A549 (cell line): ENCODE measurements at regions not wholly inside any gene's neighbourhood (a gene's known extent, or its start where the extent isn't known, plus 50 kb on each side); places are given as distances from the start of the nearest gene placed in this dataset.

ENCODE experiments used
- BHLHE40 ChIP-seq: IDR thresholded peaks from 2 replicates; pipeline ENCODE4 v1.6.1; 2012; ENCODE audit warnings: low read depth, low read length, inconsistent platforms
- CBX8 ChIP-seq: fragments of 200-600 bp; sonication (generic); IDR thresholded peaks from 2 replicates; pipeline ENCODE4 v1.6.1; 2016
- CHD2 ChIP-seq: fragments of 150-350 bp; IDR thresholded peaks from 2 replicates; pipeline ENCODE4 v1.6.1; 2014; ENCODE audit warnings: low read length; ENCODE audit not compliant: partially characterized antibody
- CHD4 ChIP-seq: fragments of 200-600 bp; sonication (generic); IDR thresholded peaks from 2 replicates; pipeline ENCODE4 v1.6.1; 2016; ENCODE audit warnings: antibody characterized with exemption, mild to moderate bottlenecking, borderline replicate concordance
- EP300 ChIP-seq, 2 experiments: fragments of >200 bp; sonication (Bioruptor Twin); formaldehyde crosslinking; IDR thresholded peaks; 2 replicates in 1 of 2; 3 replicates in 1 of 2; pipeline ENCODE4 v1.6.1; 2016 to 2017
- HDAC2 ChIP-seq: fragments of 200-600 bp; sonication (generic); IDR thresholded peaks from 2 replicates; pipeline ENCODE4 v1.6.1; 2016
- JUN ChIP-seq, 2 experiments: fragments of >200 bp; sonication (Bioruptor Twin); formaldehyde crosslinking; IDR thresholded peaks; 2 replicates in 1 of 2; 3 replicates in 1 of 2; pipeline ENCODE4 v1.6.1; 2016 to 2017
- MAFK ChIP-seq: fragments of 450-650 bp; IDR thresholded peaks from 2 replicates; pipeline ENCODE4 v1.6.1; 2014; ENCODE audit not compliant: partially characterized antibody
- MAZ ChIP-seq: fragments of 150-350 bp; IDR thresholded peaks from 2 replicates; pipeline ENCODE4 v1.6.1; 2014; ENCODE audit warnings: antibody characterized with exemption, low read depth, low read length, borderline replicate concordance
- RAD21 ChIP-seq, 2 experiments: fragments of >200 bp in 1 of 2; sonication (Bioruptor Twin) in 1 of 2; formaldehyde crosslinking in 1 of 2; IDR thresholded peaks in 1 of 2; conservative IDR thresholded peaks in 1 of 2; 2 replicates in 1 of 2; 3 replicates in 1 of 2; pipeline ENCODE4 v1.6.1; 2012 to 2018; ENCODE audit warnings: inconsistent platforms in 1 of 2
- SMC3 ChIP-seq: fragments of >200 bp; sonication (Bioruptor Twin); formaldehyde crosslinking; IDR thresholded peaks from 3 replicates; pipeline ENCODE4 v1.6.1; 2018; ENCODE audit warnings: inconsistent platforms
- TF ChIP-seq, protein P1 (sequence below): fragments of >200 bp; sonication (Bioruptor Twin); formaldehyde crosslinking; IDR thresholded peaks from 3 replicates; pipeline ENCODE4 v1.5.1; 2016
- TF ChIP-seq, protein P2 (sequence below): fragments of 200-600 bp; sonication (generic); IDR thresholded peaks from 2 replicates; pipeline ENCODE4 v1.6.1; 2016; ENCODE audit warnings: antibody characterized with exemption, mild to moderate bottlenecking, moderate library complexity

DNA sequence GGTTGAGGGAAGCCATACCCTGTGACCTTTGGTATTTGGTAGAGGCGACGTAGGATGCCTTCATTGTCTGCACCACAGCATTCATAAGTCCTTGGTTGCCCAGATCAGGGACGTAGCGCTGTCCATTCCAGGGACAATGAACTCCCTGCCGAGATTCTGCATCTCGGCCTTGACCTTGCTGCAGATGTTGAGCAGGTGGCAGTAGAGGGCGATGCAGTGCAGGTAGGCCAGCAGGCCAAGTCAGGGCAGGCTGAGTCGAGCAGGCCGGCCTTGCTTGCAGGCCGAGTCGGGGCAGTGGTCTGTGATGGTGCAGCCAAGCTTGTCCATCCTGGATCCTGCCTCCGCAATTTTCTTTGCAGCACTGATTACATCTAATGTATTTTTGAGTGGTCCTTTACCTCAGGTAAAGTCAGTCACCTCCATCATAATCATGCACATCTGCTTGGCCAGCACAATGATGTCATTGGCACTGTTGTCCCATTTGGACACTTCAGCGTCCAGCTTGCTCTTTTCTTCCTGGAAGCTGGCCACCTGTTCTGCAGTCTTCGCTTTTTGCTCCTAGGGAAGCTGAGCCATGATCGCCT lies 93.4 kb upstream of the CCDC112 start:
- no peak for TF ChIP-seq EP300 (IDR thresholded peaks at IDR 0.05)
- TF ChIP-seq HDAC2 = no peak
- no peak for TF ChIP-seq CBX8
- TF ChIP-seq RAD21 (conservative IDR thresholded peaks at IDR 0.05 in 1 of 2, IDR thresholded peaks at IDR 0.05 in 1 of 2) = peak; percentile 17 to 28; a peak in 1 of 5 replicates
- no peak for TF ChIP-seq MAFK
- TF ChIP-seq SMC3 = peak; percentile 30; the same call in 1 of the 3 replicates
- TF ChIP-seq MAZ = no peak
- TF ChIP-seq, protein P1, sequence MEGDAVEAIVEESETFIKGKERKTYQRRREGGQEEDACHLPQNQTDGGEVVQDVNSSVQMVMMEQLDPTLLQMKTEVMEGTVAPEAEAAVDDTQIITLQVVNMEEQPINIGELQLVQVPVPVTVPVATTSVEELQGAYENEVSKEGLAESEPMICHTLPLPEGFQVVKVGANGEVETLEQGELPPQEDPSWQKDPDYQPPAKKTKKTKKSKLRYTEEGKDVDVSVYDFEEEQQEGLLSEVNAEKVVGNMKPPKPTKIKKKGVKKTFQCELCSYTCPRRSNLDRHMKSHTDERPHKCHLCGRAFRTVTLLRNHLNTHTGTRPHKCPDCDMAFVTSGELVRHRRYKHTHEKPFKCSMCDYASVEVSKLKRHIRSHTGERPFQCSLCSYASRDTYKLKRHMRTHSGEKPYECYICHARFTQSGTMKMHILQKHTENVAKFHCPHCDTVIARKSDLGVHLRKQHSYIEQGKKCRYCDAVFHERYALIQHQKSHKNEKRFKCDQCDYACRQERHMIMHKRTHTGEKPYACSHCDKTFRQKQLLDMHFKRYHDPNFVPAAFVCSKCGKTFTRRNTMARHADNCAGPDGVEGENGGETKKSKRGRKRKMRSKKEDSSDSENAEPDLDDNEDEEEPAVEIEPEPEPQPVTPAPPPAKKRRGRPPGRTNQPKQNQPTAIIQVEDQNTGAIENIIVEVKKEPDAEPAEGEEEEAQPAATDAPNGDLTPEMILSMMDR = no peak
- no peak for TF ChIP-seq JUN (IDR thresholded peaks at IDR 0.05)
- TF ChIP-seq, protein P2, sequence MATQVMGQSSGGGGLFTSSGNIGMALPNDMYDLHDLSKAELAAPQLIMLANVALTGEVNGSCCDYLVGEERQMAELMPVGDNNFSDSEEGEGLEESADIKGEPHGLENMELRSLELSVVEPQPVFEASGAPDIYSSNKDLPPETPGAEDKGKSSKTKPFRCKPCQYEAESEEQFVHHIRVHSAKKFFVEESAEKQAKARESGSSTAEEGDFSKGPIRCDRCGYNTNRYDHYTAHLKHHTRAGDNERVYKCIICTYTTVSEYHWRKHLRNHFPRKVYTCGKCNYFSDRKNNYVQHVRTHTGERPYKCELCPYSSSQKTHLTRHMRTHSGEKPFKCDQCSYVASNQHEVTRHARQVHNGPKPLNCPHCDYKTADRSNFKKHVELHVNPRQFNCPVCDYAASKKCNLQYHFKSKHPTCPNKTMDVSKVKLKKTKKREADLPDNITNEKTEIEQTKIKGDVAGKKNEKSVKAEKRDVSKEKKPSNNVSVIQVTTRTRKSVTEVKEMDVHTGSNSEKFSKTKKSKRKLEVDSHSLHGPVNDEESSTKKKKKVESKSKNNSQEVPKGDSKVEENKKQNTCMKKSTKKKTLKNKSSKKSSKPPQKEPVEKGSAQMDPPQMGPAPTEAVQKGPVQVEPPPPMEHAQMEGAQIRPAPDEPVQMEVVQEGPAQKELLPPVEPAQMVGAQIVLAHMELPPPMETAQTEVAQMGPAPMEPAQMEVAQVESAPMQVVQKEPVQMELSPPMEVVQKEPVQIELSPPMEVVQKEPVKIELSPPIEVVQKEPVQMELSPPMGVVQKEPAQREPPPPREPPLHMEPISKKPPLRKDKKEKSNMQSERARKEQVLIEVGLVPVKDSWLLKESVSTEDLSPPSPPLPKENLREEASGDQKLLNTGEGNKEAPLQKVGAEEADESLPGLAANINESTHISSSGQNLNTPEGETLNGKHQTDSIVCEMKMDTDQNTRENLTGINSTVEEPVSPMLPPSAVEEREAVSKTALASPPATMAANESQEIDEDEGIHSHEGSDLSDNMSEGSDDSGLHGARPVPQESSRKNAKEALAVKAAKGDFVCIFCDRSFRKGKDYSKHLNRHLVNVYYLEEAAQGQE = no peak
- TF ChIP-seq BHLHE40 = no peak
- no peak for TF ChIP-seq CHD4
- no peak for TF ChIP-seq CHD2
